ENCODE measurements at regions not wholly inside any gene's neighbourhood (a gene's known extent, or its start where the extent isn't known, plus 50 kb on each side); places are given as distances from the start of the nearest gene placed in this dataset.

- TF ChIP-seq, protein P1, sequence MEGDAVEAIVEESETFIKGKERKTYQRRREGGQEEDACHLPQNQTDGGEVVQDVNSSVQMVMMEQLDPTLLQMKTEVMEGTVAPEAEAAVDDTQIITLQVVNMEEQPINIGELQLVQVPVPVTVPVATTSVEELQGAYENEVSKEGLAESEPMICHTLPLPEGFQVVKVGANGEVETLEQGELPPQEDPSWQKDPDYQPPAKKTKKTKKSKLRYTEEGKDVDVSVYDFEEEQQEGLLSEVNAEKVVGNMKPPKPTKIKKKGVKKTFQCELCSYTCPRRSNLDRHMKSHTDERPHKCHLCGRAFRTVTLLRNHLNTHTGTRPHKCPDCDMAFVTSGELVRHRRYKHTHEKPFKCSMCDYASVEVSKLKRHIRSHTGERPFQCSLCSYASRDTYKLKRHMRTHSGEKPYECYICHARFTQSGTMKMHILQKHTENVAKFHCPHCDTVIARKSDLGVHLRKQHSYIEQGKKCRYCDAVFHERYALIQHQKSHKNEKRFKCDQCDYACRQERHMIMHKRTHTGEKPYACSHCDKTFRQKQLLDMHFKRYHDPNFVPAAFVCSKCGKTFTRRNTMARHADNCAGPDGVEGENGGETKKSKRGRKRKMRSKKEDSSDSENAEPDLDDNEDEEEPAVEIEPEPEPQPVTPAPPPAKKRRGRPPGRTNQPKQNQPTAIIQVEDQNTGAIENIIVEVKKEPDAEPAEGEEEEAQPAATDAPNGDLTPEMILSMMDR (IDR thresholded peaks at IDR 0.05; ENCODE audit: insufficient read depth, low read length, severe bottlenecking), result no peak
- DNase-seq (ENCODE audit: low read depth) (peak; percentile 33), FAIRE-seq (no peak)
- H3K4me3 ChIP-seq (ENCODE audit: low read depth, low read length), result no peak overlapping the region
- H3K27me3 ChIP-seq (ENCODE audit: control insufficient read depth, insufficient read depth, low read length), result no peaks in the 10 kb centered on the region
- H3K36me3 ChIP-seq (ENCODE audit: control insufficient read depth, insufficient read depth, low read length), result no peaks in the 10 kb centered on the region
Measured at GRCh38 chr6:76697585-76697984, 625.1 kb upstream of the IMPG1 start.

GRCh38 chr6:76694795-76695194, 622.3 kb upstream of the IMPG1 start:
- FAIRE-seq (no peak), DNase-seq (ENCODE audit: low read depth) (no peak)
- H3K4me3 ChIP-seq (ENCODE audit: low read depth, low read length), result no peak overlapping the region

DNA sequence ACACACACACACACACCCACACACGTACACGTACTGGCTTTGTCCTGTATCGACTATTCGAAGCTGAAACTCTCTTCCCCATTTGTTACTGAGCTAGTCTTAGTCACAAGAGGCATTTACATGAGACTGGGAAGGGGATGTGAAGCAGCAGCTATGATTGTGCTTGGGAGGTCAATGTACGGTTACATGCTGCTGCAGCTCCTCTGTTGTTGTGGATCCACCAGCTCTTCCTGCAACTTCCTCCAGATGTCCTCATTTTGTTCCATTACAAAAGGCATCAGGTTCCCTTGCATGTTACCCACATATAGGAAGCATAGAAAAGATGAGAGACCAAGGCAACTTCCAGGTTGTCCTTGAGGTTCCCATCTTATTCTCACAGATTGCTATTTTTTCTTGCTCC, 612.4 kb upstream of the IMPG1 start:
- DNase-seq (ENCODE audit: low read depth) (no peak), FAIRE-seq (no peak)
- no peaks in the 10 kb centered on the region for H3K27me3 ChIP-seq (ENCODE audit: control insufficient read depth, insufficient read depth, low read length)
- TF ChIP-seq, protein P1 (IDR thresholded peaks at IDR 0.05; ENCODE audit: insufficient read depth, low read length, severe bottlenecking), result no peak
- H3K4me3 ChIP-seq (ENCODE audit: low read depth, low read length), result no peak overlapping the region
- H3K36me3 ChIP-seq (ENCODE audit: control insufficient read depth, insufficient read depth, low read length), result no peaks in the 10 kb centered on the region

More at GRCh38 chr6:76694795-76695194, 622.3 kb upstream of the IMPG1 start:
- TF ChIP-seq, protein P1 (IDR thresholded peaks at IDR 0.05; ENCODE audit: insufficient read depth, low read length, severe bottlenecking), result no peak
- no peaks in the 10 kb centered on the region for H3K36me3 ChIP-seq (ENCODE audit: control insufficient read depth, insufficient read depth, low read length)
- H3K27me3 ChIP-seq (ENCODE audit: control insufficient read depth, insufficient read depth, low read length), result no peaks in the 10 kb centered on the region

- DNase-seq (ENCODE audit: low read depth), result no peak
- TF ChIP-seq, protein P1 (IDR thresholded peaks at IDR 0.05; ENCODE audit: insufficient read depth, low read length, severe bottlenecking), result no peak
- no peak for FAIRE-seq
- no peak overlapping the region for H3K4me3 ChIP-seq (ENCODE audit: low read depth, low read length)
- no peaks in the 10 kb centered on the region for H3K27me3 ChIP-seq (ENCODE audit: control insufficient read depth, insufficient read depth, low read length)
- no peaks in the 10 kb centered on the region for H3K36me3 ChIP-seq (ENCODE audit: control insufficient read depth, insufficient read depth, low read length)
Measured at GRCh38 chr6:76683985-76684384, 611.5 kb upstream of the IMPG1 start.

DNA sequence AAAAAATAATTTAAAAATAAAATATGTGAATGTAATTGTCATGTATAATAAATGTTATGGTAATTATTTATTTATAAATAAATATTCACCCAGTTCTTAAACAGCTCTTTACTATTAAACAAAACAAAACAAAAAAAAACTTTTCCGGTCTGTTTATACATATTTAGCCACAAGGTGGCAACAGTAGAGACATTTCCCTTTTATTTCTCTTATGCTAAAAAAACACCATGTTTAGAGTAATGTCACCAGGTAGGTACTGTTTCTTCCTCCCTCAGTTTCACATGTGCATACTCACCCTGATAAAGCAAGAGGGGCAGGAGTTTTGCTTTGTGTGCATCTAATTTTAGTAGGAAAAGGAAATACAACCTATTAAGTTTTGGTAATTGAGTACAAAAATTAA, 610.4 kb upstream of the IMPG1 start:
- no peak overlapping the region for H3K4me3 ChIP-seq (ENCODE audit: low read depth, low read length)
- H3K36me3 ChIP-seq (ENCODE audit: control insufficient read depth, insufficient read depth, low read length), result no peaks in the 10 kb centered on the region
- no peaks in the 10 kb centered on the region for H3K27me3 ChIP-seq (ENCODE audit: control insufficient read depth, insufficient read depth, low read length)
- TF ChIP-seq, protein P1 (IDR thresholded peaks at IDR 0.05; ENCODE audit: insufficient read depth, low read length, severe bottlenecking), result peak; percentile 28
- DNase-seq (ENCODE audit: low read depth) (peak; percentile 26), FAIRE-seq (no peak)

- Histone ChIP-seq H3K4me3 (ENCODE audit: low read depth, low read length) (no peak overlapping the region), H3K27me3 (ENCODE audit: control insufficient read depth, insufficient read depth, low read length) (no peaks in the 10 kb centered on the region), H3K36me3 (ENCODE audit: control insufficient read depth, insufficient read depth, low read length) (no peaks in the 10 kb centered on the region)
- FAIRE-seq (no peak), DNase-seq (ENCODE audit: low read depth) (no peak)
- TF ChIP-seq, protein P1 (IDR thresholded peaks at IDR 0.05; ENCODE audit: insufficient read depth, low read length, severe bottlenecking), result no peak
Measured at GRCh38 chr6:76681781-76682180, 609.3 kb upstream of the IMPG1 start.

Data from bronchial epithelial cell (primary cell).